HS-27A (cell line): ENCODE measurements at regions not wholly inside any gene's neighbourhood (a gene's known extent, or its start where the extent isn't known, plus 50 kb on each side); places are given as distances from the start of the nearest gene placed in this dataset.
"Not testable (repeated sequence)": the region's sequence is repeated elsewhere in the genome, so short reads cannot be mapped to it uniquely, and the experiment has no call there.

Source experiments
- DNase-seq: peaks from one replicate; pipeline ENCODE4 v3.0.0-alpha.2; 2012; ENCODE audit warnings: low read depth, missing footprints

GRCh38 chrX:150212672-150213480 lies 150.2 kb upstream of the MAMLD1 start:
- no peak for DNase-seq

- DNase-seq: no peak
Observed at GRCh38 chrX:150213481-150214030, 149.6 kb upstream of the MAMLD1 start.

DNA sequence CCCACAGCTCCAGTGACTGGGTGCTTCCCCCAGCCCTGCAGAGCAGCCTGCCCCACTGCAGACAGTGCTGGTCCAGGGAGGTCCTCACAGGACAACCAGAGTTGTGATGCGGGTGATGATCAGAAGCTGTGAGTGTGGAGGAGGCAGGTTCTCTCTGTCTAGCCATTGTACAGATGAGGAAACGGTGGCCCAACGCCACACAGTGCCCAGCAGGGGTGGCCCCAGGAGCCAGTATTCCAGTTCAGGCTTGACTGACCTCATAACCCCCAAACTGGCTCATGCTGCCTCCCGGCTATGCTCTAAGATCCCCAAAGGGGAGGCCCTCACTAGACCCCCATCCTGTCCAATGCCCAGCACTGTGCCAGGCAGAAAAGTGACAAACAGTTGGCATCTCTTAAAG lies 147.1 kb upstream of the MAMLD1 start:
- DNase-seq: not testable (repeated sequence)

GRCh38 chrX:150216716-150217115 lies 146.4 kb upstream of the MAMLD1 start:
- DNase-seq: no peak

DNA sequence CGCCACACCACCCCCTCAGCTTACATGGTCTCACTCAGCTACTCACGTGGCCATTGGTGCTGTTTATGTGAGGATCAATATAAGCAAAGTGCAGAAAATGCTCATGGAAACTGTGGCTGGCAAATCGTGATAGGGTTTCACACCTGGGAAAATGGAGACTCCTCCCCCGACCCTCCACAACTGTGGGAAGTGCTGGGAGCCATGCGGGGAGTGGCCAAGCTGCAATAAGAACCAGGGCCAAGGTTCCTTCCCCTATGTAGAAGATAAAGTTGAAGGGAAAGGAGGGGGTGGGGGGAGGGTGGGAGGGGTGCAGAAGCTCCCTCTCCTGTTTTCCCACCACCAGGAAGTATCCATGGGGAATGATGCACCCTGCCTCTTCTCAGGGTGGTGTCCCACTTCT lies 145.5 kb upstream of the MAMLD1 start:
- no peak for DNase-seq

GRCh38 chrX:150219374-150220185 lies 143.5 kb upstream of the MAMLD1 start:
- no peak for DNase-seq

DNA sequence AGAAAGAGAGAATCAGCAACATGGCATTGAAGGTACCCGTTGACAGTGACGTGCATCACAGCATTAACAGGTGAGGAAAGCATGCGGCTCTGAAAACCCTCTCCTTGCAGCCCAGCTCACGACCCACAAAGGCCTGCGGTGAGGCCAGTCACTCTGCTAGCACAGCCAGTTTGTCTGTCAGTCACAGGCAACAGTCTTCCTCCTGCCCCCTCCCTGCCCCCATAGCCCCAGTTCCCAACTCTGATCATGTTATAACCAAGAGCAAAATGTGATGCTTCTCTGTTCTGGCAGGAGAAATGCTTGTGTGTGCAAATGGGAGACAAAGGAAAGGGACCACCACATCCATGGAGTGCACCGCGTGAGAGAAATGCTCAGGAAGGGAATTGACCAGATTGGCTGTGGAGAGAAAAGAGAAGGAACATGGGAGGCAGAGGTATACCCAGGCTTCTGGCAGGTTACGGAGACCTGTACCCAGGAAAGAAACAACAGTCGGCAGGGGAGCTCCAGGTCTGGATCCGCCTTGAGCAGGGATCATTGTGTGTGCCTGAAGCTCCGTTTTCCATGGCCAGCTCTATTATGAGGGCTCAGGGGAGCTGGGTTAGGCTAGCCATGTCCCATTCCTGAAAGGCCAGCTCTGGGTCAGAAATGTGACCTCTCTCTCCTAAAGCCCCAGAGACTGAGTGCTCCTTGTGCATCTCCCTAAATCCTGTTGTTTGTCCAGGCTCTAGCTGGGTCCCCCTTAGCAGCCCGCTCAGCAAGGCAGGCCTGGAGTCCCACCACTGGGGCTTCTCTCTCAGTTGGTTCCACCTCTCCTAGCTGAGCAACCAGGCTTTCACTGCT lies 139.7 kb upstream of the MAMLD1 start:
- DNase-seq: no peak

GRCh38 chrX:150224676-150225075 lies 138.4 kb upstream of the MAMLD1 start:
- DNase-seq: no peak

DNA sequence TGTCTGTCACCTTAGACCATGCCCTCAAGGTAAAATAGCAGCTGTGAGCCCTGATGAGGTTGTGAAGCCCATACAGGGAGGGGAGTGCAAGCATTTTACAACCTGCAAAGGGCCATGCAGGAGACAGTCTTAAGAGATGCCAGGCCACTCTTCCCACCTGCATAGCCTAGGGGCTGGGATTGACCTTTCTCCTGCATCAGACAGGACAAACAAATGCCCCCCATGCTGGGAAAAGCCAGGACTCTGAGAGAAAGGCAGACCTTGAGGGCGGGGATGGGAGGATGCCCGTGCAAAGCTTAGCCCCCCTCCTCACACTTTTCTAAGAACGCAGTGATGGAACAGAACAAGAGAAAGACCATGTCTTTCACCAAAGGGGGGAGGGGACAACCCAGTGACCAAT lies 137.9 kb upstream of the MAMLD1 start:
- DNase-seq: no peak

DNA sequence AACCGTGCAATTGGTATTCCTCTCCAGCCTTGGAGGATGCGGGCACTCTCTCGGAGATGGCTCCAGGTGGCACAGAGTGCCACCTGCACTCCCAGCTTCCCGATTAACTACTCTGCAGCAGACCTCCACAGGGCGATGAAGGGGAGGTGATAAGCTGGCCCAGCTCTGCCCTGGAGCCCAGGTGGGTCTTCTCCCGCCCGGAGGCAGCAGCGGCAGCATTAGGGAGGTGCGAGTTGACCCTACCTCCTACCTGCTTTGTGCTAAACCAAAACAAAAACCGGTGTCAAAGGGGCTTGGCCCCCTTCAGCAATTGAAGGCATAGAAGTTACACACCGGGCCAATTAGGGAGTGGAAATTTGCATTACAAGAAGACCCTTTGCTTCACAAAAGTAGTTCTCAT lies 137.4 kb upstream of the MAMLD1 start:
- no peak for DNase-seq

GRCh38 chrX:150226223-150226965 lies 136.7 kb upstream of the MAMLD1 start:
- no peak for DNase-seq

- DNase-seq: no peak
Observed at GRCh38 chrX:150227321-150227860, 135.7 kb upstream of the MAMLD1 start.

- no peak for DNase-seq
Observed at GRCh38 chrX:150227873-150228410, 135.2 kb upstream of the MAMLD1 start.

GRCh38 chrX:150228431-150228830 lies 134.7 kb upstream of the MAMLD1 start:
- DNase-seq: no peak

DNA sequence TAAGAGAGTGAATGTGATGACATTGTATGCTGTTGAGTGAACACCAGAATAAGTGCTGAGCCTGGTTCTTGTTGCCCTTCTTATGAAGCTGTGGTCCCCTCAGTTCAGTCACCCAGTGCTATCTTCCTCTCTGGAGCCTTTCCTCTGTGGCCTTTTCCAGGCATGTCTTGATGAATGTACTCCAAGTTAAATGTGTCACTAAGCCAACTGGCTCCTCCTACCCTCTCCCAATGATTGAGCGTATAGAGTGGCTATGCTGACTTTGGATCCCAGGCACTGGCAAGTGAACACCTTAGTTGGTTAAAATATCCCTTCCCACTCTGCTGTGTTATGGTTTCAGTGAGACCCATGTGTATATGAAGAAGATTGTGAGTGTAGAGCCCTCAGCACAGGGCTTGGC lies 134.1 kb upstream of the MAMLD1 start:
- DNase-seq: no peak

GRCh38 chrX:150229481-150229880 lies 133.6 kb upstream of the MAMLD1 start:
- DNase-seq: no peak

GRCh38 chrX:150230952-150231351 lies 132.2 kb upstream of the MAMLD1 start:
- not testable (repeated sequence) for DNase-seq

DNA sequence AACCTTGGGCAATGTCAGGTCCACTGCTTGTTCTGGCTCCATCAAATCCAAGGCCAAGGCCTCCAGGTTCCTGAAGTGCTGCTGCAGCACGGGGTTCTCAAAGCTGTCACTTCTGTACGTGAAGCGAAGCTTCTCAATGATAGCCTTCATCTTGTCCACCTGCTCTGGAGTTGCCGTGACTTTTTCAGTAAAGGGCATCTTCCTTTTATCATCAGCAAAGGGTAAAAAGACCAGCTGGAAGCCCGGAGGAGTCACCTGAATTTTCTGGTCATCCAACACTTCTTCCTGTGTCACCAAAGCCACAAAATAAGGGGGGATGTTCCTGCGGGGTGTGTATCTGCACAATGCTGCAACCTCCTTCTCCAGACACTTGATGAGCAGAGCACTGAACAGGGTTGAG lies 131.7 kb upstream of the MAMLD1 start:
- not testable (repeated sequence) for DNase-seq

DNA sequence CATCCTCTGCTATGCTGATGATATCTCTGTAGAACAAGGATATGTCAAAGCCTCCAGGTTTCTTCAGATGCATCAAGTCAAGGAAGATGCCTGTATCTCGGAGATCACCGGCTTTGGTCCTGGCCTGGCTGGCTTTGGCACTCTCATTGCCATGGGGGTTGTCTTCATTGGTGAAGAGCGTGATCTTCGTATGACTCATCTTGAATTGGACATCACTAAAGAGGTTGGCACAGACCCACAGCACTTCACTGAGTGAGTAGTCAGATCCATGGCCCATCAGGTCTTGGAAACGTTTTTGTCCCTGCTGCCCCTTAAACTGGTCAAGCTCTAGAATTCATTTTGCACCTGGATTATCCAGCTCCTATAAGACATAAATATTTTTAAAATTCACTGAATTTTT lies 130.9 kb upstream of the MAMLD1 start:
- DNase-seq: not testable (repeated sequence)

- peak; percentile 78 for DNase-seq
Observed at GRCh38 chrX:150234126-150234525, 129.0 kb upstream of the MAMLD1 start.

- DNase-seq: no peak
Observed at GRCh38 chrX:150236327-150236726, 126.8 kb upstream of the MAMLD1 start.
